GM19351 (cell line): ENCODE measurements at regions not wholly inside any gene's neighbourhood (a gene's known extent, or its start where the extent isn't known, plus 50 kb on each side); places are given as distances from the start of the nearest gene placed in this dataset.

Experiments
- ATAC-seq: cut with Tn5 transposase; IDR thresholded peaks from one replicate; pipeline ENCODE4 v1.9.1; 2021; ENCODE audit warnings: mild to moderate bottlenecking, moderate library complexity; ENCODE audit not compliant: unreplicated experiment

- no peak for ATAC-seq
These were observed 846.4 kb downstream of the DCDC2C start for GRCh38 chr2:4549666-4550210.

- ATAC-seq = no peak
These were observed 848.5 kb downstream of the DCDC2C start for GRCh38 chr2:4551691-4552474.

GRCh38 chr2:4553241-4553640, 849.9 kb downstream of the DCDC2C start:
- ATAC-seq = no peak

GRCh38 chr2:4556135-4556896, 852.9 kb downstream of the DCDC2C start:
- no peak for ATAC-seq

- ATAC-seq = no peak
These were observed 857.8 kb downstream of the DCDC2C start for GRCh38 chr2:4561196-4561595.

- ATAC-seq = no peak
These were observed 872.7 kb downstream of the DCDC2C start for GRCh38 chr2:4576075-4576474.

- ATAC-seq = no peak
These were observed 876.6 kb downstream of the DCDC2C start for GRCh38 chr2:4579977-4580376.

GRCh38 chr2:4585057-4585635, 881.8 kb downstream of the DCDC2C start:
- ATAC-seq = no peak

- no peak for ATAC-seq
These were observed 885.2 kb downstream of the DCDC2C start for GRCh38 chr2:4588606-4589005.

- no peak for ATAC-seq
These were observed 887.9 kb downstream of the DCDC2C start for GRCh38 chr2:4591261-4591660.

GRCh38 chr2:4597400-4597799, 894.0 kb downstream of the DCDC2C start:
- no peak for ATAC-seq

GRCh38 chr2:4604767-4605166, 901.4 kb downstream of the DCDC2C start:
- no peak for ATAC-seq

- no peak for ATAC-seq
These were observed 914.8 kb downstream of the DCDC2C start for GRCh38 chr2:4618141-4618540.

- ATAC-seq = no peak
These were observed 915.4 kb downstream of the DCDC2C start for GRCh38 chr2:4618630-4619228.

GRCh38 chr2:4628998-4629501, 925.7 kb downstream of the DCDC2C start:
- no peak for ATAC-seq

GRCh38 chr2:4635289-4635688, 931.9 kb downstream of the DCDC2C start:
- no peak for ATAC-seq

GRCh38 chr2:4653991-4654390, 950.6 kb downstream of the DCDC2C start:
- no peak for ATAC-seq

GRCh38 chr2:4656326-4656725, 953.0 kb downstream of the DCDC2C start:
- no peak for ATAC-seq

GRCh38 chr2:4662161-4662779, 958.9 kb downstream of the DCDC2C start:
- ATAC-seq = no peak

GRCh38 chr2:4668381-4668780, 965.0 kb downstream of the DCDC2C start:
- ATAC-seq = no peak

- ATAC-seq = no peak
These were observed 967.0 kb downstream of the DCDC2C start for GRCh38 chr2:4670331-4670730.
